ENCODE measurements at regions not wholly inside any gene's neighbourhood (a gene's known extent, or its start where the extent isn't known, plus 50 kb on each side); places are given as distances from the start of the nearest gene placed in this dataset.

DNA sequence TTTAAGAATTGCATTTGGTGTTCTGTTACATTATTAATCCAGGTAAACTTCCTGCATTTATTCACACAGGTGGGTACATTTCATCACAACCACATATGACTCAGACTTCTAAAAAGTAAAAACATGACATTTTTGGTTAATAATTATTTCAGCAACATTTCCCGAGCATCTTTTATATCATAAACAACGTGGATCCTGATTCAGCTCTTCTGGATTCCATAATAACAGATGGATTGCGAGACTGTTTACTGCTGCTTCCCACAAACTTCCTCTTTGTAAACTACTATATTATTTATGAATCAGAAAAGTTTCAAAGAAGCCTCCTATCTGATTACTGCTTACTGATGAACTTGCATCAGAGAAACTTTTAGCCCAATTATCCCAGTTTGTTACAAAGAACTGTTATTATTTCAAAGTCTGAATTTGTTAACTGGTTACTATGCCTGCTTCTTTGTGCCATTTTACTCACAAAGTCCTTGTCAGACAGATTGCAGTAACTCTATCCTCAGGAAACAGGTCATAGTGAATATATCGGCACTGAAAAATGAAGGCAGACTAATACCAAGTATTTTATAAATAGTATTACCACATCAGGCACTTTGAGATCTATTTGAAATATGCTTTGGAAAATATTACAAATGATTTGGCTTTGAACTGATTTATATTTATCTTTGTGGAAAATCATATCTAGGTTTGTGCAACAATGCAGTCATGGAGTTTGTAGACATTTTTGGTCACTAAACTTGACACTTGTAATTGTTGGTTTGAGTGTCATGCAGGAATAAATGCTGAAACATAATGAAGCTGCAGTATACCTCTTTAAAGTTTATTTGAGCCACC is 511.6 kb downstream of the PLCL1 start:
- H3K4me3 ChIP-seq (ENCODE audit: low read depth, low read length) = no peak overlapping the region
- peaks cover 24% of the 10 kb centered on the region for H3K27me3 ChIP-seq (ENCODE audit: insufficient read depth, low read depth, severe bottlenecking)
- no peak for DNase-seq
- TF ChIP-seq, protein P1, sequence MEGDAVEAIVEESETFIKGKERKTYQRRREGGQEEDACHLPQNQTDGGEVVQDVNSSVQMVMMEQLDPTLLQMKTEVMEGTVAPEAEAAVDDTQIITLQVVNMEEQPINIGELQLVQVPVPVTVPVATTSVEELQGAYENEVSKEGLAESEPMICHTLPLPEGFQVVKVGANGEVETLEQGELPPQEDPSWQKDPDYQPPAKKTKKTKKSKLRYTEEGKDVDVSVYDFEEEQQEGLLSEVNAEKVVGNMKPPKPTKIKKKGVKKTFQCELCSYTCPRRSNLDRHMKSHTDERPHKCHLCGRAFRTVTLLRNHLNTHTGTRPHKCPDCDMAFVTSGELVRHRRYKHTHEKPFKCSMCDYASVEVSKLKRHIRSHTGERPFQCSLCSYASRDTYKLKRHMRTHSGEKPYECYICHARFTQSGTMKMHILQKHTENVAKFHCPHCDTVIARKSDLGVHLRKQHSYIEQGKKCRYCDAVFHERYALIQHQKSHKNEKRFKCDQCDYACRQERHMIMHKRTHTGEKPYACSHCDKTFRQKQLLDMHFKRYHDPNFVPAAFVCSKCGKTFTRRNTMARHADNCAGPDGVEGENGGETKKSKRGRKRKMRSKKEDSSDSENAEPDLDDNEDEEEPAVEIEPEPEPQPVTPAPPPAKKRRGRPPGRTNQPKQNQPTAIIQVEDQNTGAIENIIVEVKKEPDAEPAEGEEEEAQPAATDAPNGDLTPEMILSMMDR (IDR thresholded peaks at IDR 0.05; ENCODE audit: low read depth, low read length) = no peak
- H3K9me3 ChIP-seq (ENCODE audit: severe bottlenecking) = no peaks in the 10 kb centered on the region
- H3K36me3 ChIP-seq = no peaks in the 10 kb centered on the region
- no peak overlapping the region for H3K27ac ChIP-seq

DNA sequence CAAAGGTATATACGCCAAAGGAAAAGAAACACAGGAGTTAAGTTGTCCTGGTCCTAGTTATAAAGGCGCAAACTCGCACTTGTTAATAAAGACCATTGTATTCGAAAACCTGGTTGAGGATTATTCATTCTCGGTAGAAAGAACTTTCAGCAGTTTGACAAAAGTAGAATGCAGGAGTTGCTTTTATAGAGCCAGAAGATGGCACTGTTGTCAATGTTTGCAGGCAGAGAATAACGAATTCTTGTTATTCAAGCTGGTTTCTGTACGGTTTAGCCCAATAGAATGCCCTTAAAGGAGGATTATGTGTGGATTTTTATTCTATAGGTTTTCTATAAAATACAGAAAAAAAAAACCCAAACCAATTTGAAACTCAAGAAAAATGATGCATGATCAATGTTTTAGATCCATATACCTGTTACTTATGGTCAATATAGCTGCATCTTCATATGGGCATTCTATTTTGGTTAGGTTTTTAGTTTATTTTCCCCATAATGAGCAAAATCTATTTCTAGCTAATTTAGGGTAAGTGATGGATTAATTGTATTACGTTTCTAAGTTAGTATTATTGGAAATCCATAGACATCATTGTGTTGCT is 510.3 kb downstream of the PLCL1 start:
- no peak overlapping the region for H3K4me3 ChIP-seq (ENCODE audit: low read depth, low read length)
- no peak overlapping the region for H3K27ac ChIP-seq
- peaks cover 25% of the 10 kb centered on the region for H3K27me3 ChIP-seq (ENCODE audit: insufficient read depth, low read depth, severe bottlenecking)
- TF ChIP-seq, protein P1 (IDR thresholded peaks at IDR 0.05; ENCODE audit: low read depth, low read length) = peak; percentile 60
- no peaks in the 10 kb centered on the region for H3K9me3 ChIP-seq (ENCODE audit: severe bottlenecking)
- no peaks in the 10 kb centered on the region for H3K36me3 ChIP-seq
- DNase-seq = no peak

DNA sequence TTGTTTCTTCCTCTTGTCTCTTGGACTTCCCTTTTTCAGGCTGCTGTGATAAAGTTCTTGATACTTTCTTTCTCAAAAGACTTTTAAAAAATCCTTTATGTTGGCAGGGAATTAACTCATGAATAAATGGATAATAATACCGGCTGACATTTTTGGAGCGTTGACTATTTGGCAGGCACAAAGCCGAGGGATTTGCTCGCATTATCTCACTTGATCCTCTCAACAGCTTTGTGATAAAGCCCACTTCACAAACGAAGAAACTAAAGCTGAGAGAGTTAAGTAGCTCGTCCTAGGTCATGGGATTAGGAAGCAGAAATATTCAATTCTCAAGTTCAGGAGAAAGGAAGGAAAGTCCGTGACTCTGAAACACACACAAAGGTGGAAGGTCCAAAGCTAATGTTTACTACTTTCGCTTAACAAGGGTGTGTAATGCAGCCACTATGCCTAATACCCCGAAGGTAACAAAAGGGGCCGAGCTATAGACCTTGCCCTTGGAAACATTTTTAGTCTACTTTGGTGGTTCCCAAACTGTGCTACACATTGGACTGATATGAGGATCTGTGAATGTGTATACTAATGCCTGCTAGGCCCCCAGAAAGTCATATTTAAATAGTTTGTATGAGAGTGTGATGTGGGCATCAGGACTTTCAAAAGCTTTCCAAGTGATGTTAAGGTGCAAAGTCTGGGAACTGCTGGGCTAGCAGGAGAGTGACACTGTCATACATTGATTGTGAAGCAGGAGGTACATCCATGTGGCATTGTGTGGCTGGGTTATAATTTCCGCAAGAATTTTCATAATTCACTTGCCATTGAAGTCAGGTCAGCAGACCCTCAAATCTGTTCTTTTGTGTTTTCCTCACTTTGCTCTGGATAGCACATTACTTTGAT is 508.4 kb downstream of the PLCL1 start:
- Histone ChIP-seq H3K9me3 (ENCODE audit: severe bottlenecking) (no peaks in the 10 kb centered on the region), H3K27me3 (ENCODE audit: insufficient read depth, low read depth, severe bottlenecking) (peaks cover 25% of the 10 kb centered on the region), H3K36me3 (no peaks in the 10 kb centered on the region), H3K27ac (no peak overlapping the region), H3K4me3 (ENCODE audit: low read depth, low read length) (no peak overlapping the region)
- peak; percentile 64 for DNase-seq
- TF ChIP-seq, protein P1 (IDR thresholded peaks at IDR 0.05; ENCODE audit: low read depth, low read length) = no peak

DNA sequence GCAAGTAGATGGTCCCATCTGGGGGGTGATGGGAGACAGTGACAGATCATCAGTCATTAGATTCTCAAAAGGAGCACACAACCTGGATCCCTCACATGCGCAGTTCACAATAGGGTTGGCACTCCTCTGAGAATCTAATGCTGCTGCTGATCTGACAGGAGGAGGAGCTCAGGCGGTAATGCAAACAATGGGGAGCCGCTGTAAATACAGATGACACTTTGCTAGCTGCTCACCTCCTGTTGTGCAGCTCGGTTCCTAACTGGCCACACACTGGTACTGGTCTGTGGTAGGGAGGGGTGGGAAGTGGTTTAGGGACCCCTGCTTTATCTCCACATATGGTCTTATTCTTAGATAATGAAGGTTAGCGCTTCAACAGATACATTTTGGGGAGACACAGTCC is 506.6 kb downstream of the PLCL1 start:
- TF ChIP-seq, protein P1 (IDR thresholded peaks at IDR 0.05; ENCODE audit: low read depth, low read length) = no peak

DNA sequence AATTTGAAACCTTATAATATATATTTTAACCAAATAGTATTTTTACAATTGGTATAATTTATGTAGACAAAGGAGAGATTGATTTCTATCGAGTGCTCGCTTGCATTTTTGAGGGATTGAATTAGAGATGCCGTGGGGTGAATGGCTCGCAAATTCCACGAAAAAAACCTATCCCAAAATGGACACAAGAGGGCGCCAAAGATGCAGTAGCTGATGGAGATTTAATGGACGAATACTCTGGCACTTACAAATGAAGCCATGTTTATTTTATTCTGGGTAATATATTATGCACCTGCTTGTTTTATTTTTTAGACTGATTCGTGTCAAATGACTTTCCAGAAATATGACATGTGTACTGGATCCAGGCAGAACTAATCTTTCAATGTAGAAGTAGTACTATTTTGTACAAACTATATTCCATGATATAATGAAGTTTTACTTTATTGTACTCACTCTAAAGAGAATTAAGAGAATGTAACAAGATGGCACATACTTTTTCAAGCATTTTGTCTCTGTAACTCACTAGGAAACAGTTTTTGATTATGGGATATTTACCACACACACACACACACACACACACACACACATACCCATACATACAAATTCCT is 505.4 kb downstream of the PLCL1 start:
- H3K9me3 ChIP-seq (ENCODE audit: severe bottlenecking) = no peaks in the 10 kb centered on the region
- no peaks in the 10 kb centered on the region for H3K36me3 ChIP-seq
- no peak overlapping the region for H3K4me3 ChIP-seq (ENCODE audit: low read depth, low read length)
- TF ChIP-seq, protein P1 (IDR thresholded peaks at IDR 0.05; ENCODE audit: low read depth, low read length) = peak; percentile 53; the same call in 1 of the 2 replicates
- DNase-seq = peak; percentile 53
- no peak overlapping the region for H3K27ac ChIP-seq
- H3K27me3 ChIP-seq (ENCODE audit: insufficient read depth, low read depth, severe bottlenecking) = peaks cover 25% of the 10 kb centered on the region

More for the DNA sequence above, 506.6 kb downstream of the PLCL1 start:
- no peaks in the 10 kb centered on the region for H3K9me3 ChIP-seq (ENCODE audit: severe bottlenecking)
- peaks cover 25% of the 10 kb centered on the region for H3K27me3 ChIP-seq (ENCODE audit: insufficient read depth, low read depth, severe bottlenecking)
- no peak overlapping the region for H3K27ac ChIP-seq
- no peak for DNase-seq
- H3K36me3 ChIP-seq = no peaks in the 10 kb centered on the region
- no peak overlapping the region for H3K4me3 ChIP-seq (ENCODE audit: low read depth, low read length)
